ENCODE measurements at regions not wholly inside any gene's neighbourhood (a gene's known extent, or its start where the extent isn't known, plus 50 kb on each side); places are given as distances from the start of the nearest gene placed in this dataset.

DNA sequence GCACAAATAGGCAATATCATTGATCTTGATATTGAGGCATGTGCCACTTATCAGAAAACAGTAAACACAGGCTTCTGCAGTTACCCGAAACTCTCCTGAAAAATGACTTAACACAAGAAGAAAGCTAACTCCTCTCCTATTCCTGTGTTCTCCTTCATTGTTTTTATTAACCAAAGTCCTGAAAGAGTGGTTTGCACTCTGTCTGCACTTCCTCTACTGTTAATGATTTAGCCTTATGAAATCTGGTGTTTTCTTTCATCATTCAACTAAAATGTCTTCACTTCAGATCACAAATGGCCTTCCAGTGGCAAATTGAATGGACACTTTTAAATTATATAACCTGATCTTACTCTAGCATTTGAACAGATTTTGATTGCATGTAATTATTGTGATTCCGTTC, 630.6 kb upstream of the PHF14 start:
- Mint-ChIP-seq H3K4me1 (ENCODE audit: low read depth) (peaks cover 1% of the 10 kb centered on the region), H3K36me3 (ENCODE audit: insufficient read depth) (no peaks in the 10 kb centered on the region), H3K9me3 (ENCODE audit: low read depth) (no peaks in the 10 kb centered on the region), H3K4me3 (ENCODE audit: low read depth) (no peak overlapping the region), H3K27ac (no peak overlapping the region), H3K27me3 (no peaks in the 10 kb centered on the region)
- DNase-seq (ENCODE audit: low spot score, unreplicated experiment) = no peak
- TF ChIP-seq, protein P1, sequence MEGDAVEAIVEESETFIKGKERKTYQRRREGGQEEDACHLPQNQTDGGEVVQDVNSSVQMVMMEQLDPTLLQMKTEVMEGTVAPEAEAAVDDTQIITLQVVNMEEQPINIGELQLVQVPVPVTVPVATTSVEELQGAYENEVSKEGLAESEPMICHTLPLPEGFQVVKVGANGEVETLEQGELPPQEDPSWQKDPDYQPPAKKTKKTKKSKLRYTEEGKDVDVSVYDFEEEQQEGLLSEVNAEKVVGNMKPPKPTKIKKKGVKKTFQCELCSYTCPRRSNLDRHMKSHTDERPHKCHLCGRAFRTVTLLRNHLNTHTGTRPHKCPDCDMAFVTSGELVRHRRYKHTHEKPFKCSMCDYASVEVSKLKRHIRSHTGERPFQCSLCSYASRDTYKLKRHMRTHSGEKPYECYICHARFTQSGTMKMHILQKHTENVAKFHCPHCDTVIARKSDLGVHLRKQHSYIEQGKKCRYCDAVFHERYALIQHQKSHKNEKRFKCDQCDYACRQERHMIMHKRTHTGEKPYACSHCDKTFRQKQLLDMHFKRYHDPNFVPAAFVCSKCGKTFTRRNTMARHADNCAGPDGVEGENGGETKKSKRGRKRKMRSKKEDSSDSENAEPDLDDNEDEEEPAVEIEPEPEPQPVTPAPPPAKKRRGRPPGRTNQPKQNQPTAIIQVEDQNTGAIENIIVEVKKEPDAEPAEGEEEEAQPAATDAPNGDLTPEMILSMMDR (IDR thresholded peaks at IDR 0.05; ENCODE audit: unreplicated experiment) = no peak

DNA sequence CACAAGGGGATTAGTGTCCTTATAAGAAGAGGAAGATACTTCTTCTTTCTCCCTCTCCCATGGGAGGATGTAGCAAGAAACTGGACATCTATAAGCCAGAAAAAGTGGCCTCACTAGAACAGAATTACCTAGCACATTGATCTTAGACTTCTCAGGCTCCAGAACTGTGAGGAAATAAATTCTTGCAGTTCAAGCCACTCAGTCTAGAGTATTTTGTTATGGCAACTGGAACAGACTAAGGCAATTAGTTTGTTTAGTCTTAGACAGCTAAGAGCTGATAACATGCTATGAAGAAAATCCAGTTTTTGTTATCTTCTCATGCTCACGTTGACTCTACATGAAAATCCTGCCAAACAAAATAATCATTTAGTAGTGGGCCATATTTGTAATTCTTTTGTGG, 627.6 kb upstream of the PHF14 start:
- Mint-ChIP-seq H3K4me1 (ENCODE audit: low read depth) (peaks cover 1% of the 10 kb centered on the region), H3K36me3 (ENCODE audit: insufficient read depth) (no peaks in the 10 kb centered on the region), H3K4me3 (ENCODE audit: low read depth) (no peak overlapping the region), H3K9me3 (ENCODE audit: low read depth) (no peaks in the 10 kb centered on the region), H3K27ac (no peak overlapping the region), H3K27me3 (no peaks in the 10 kb centered on the region)
- TF ChIP-seq, protein P1 (IDR thresholded peaks at IDR 0.05; ENCODE audit: unreplicated experiment) = no peak
- no peak for DNase-seq (ENCODE audit: low spot score, unreplicated experiment)

GRCh38 chr7:10355816-10356215, 617.9 kb upstream of the PHF14 start:
- H3K4me3 Mint-ChIP-seq (ENCODE audit: low read depth) = no peak overlapping the region
- TF ChIP-seq, protein P1 (IDR thresholded peaks at IDR 0.05; ENCODE audit: unreplicated experiment) = no peak
- no peaks in the 10 kb centered on the region for H3K27me3 Mint-ChIP-seq
- peaks cover 4% of the 10 kb centered on the region for H3K36me3 Mint-ChIP-seq (ENCODE audit: insufficient read depth)
- peaks cover 9% of the 10 kb centered on the region for H3K4me1 Mint-ChIP-seq (ENCODE audit: low read depth)
- no peak for DNase-seq (ENCODE audit: low spot score, unreplicated experiment)
- peaks cover 15% of the 10 kb centered on the region for H3K9me3 Mint-ChIP-seq (ENCODE audit: low read depth)
- H3K27ac Mint-ChIP-seq = no peak overlapping the region

GRCh38 chr7:10360050-10360449, 613.6 kb upstream of the PHF14 start:
- Mint-ChIP-seq H3K36me3 (ENCODE audit: insufficient read depth) (peaks cover 4% of the 10 kb centered on the region), H3K27me3 (no peaks in the 10 kb centered on the region), H3K4me1 (ENCODE audit: low read depth) (peaks cover 9% of the 10 kb centered on the region), H3K9me3 (ENCODE audit: low read depth) (peaks cover 18% of the 10 kb centered on the region), H3K4me3 (ENCODE audit: low read depth) (no peak overlapping the region), H3K27ac (no peak overlapping the region)
- TF ChIP-seq, protein P1 (IDR thresholded peaks at IDR 0.05; ENCODE audit: unreplicated experiment) = no peak
- DNase-seq (ENCODE audit: low spot score, unreplicated experiment) = no peak

DNA sequence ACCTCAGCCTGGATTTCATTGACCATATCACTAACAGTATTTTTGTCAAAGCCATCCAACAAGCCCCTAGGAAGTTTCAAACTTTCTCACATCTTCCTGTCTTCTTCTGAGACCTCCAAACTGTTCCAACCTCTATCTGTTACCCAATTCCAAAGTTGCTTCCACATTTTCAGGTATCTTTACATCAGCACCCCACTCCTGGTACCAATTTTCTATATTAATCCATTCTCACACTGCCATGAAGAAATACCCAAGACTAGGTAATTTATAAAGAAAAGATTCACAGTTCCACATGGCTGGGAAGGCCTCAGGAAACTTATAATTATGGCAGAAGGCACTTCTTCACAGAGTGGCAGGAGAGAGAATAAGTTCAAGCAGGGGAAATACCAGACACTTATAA, 571.9 kb upstream of the PHF14 start:
- peaks cover 23% of the 10 kb centered on the region for H3K9me3 Mint-ChIP-seq (ENCODE audit: low read depth)
- DNase-seq (ENCODE audit: low spot score, unreplicated experiment) = no peak
- H3K27me3 Mint-ChIP-seq = no peaks in the 10 kb centered on the region
- no peak overlapping the region for H3K27ac Mint-ChIP-seq
- peaks cover 2% of the 10 kb centered on the region for H3K36me3 Mint-ChIP-seq (ENCODE audit: insufficient read depth)
- H3K4me3 Mint-ChIP-seq (ENCODE audit: low read depth) = no peak overlapping the region
- no peaks in the 10 kb centered on the region for H3K4me1 Mint-ChIP-seq (ENCODE audit: low read depth)
- TF ChIP-seq, protein P1 (IDR thresholded peaks at IDR 0.05; ENCODE audit: unreplicated experiment) = no peak
